Activated B cell treated with CpG ODN at 0.5 μM for 24 hours (primary cell): ENCODE measurements at regions not wholly inside any gene's neighbourhood (a gene's known extent, or its start where the extent isn't known, plus 50 kb on each side); places are given as distances from the start of the nearest gene placed in this dataset.

ENCODE experiments used
- ATAC-seq: fragments of 200-7000 bp; cut with Tn5 transposase; one replicate; pipeline ENCODE4 v1.10.0; 2021; ENCODE audit warnings: low read depth, mild to moderate bottlenecking, moderate library complexity
- CTCF ChIA-PET: fragments of 350-600 bp; sonication (Branson Sonifier 250); formaldehyde crosslinking; loops from one replicate; lab custom pipeline; 2021; ENCODE audit warnings: antibody characterized with exemption; lab: Charles Lee
- POLR2A ChIA-PET: fragments of 350-600 bp; sonication (Branson Sonifier 250); formaldehyde crosslinking; loops from one replicate; lab custom pipeline; 2021; ENCODE audit warnings: antibody characterized with exemption; lab: Charles Lee
- DNase-seq: peaks from one replicate; pipeline ENCODE4 v3.0.0; 2022
- H3K27ac Mint-ChIP-seq: one replicate; pipeline ENCODE4 v1.8.0; 2020; ENCODE audit warnings: mixed read lengths
- H3K27me3 Mint-ChIP-seq: one replicate; pipeline ENCODE4 v1.8.0; 2021; ENCODE audit warnings: mixed read lengths
- H3K36me3 Mint-ChIP-seq: one replicate; pipeline ENCODE4 v1.8.0; 2021; ENCODE audit warnings: low read depth, mixed read lengths
- H3K4me1 Mint-ChIP-seq: one replicate; pipeline ENCODE4 v1.8.0; 2021; ENCODE audit warnings: mixed read lengths
- H3K4me3 Mint-ChIP-seq: one replicate; pipeline ENCODE4 v1.8.0; 2020; ENCODE audit warnings: mild to moderate bottlenecking, mixed read lengths
- H3K9me3 Mint-ChIP-seq: one replicate; pipeline ENCODE4 v1.8.0; 2020; ENCODE audit warnings: mixed read lengths
- CTCF ChIP-seq: fragments of 200-600 bp; IDR thresholded peaks from one replicate; pipeline ENCODE4 v1.8.0; 2022; ENCODE audit warnings: antibody characterized with exemption, mild to moderate bottlenecking
- intact Hi-C: fragments of 100-400 bp; cut with micrococcal nuclease; formaldehyde crosslinking; loops from one replicate; pipeline ENCODE4 v1.15.1; 2024

GRCh38 chr2:20561637-20562454 lies 89.1 kb downstream of the HS1BP3 start:
- no peak overlapping the region for H3K4me3 Mint-ChIP-seq
- H3K27ac Mint-ChIP-seq: no peak overlapping the region
- ChIA-PET CTCF (no interaction called here), POLR2A (no interaction called here)
- no peaks in the 10 kb centered on the region for H3K4me1 Mint-ChIP-seq
- ATAC-seq (no peak), DNase-seq (no peak)
- no peak for TF ChIP-seq CTCF
- H3K36me3 Mint-ChIP-seq: no peaks in the 10 kb centered on the region
- H3K9me3 Mint-ChIP-seq: no peaks in the 10 kb centered on the region
- peaks cover 17% of the 10 kb centered on the region for H3K27me3 Mint-ChIP-seq
- intact Hi-C loops: no loop called here

GRCh38 chr2:20562540-20563225 lies 88.2 kb downstream of the HS1BP3 start:
- no peaks in the 10 kb centered on the region for H3K4me1 Mint-ChIP-seq
- no peak for TF ChIP-seq CTCF
- no peak overlapping the region for H3K4me3 Mint-ChIP-seq
- H3K27ac Mint-ChIP-seq: no peak overlapping the region
- no peak for ATAC-seq
- no peaks in the 10 kb centered on the region for H3K36me3 Mint-ChIP-seq
- no peaks in the 10 kb centered on the region for H3K9me3 Mint-ChIP-seq
- DNase-seq: no peak
- H3K27me3 Mint-ChIP-seq: peaks cover 17% of the 10 kb centered on the region
- ChIA-PET POLR2A (no interaction called here), CTCF (no interaction called here)
- intact Hi-C loops: no loop called here

- POLR2A ChIA-PET: no interaction called here
- DNase-seq (no peak), ATAC-seq (no peak)
- no peak overlapping the region for H3K4me3 Mint-ChIP-seq
- H3K27ac Mint-ChIP-seq: no peak overlapping the region
- no peaks in the 10 kb centered on the region for H3K9me3 Mint-ChIP-seq
- CTCF ChIA-PET: no interaction called here
- peaks cover 15% of the 10 kb centered on the region for H3K27me3 Mint-ChIP-seq
- H3K4me1 Mint-ChIP-seq: no peaks in the 10 kb centered on the region
- TF ChIP-seq CTCF: no peak
- no peaks in the 10 kb centered on the region for H3K36me3 Mint-ChIP-seq
- intact Hi-C loops: no loop called here
Measured at GRCh38 chr2:20563251-20563650, 87.6 kb downstream of the HS1BP3 start.

- Mint-ChIP-seq H3K27ac (no peak overlapping the region), H3K36me3 (no peaks in the 10 kb centered on the region), H3K4me1 (no peaks in the 10 kb centered on the region), H3K4me3 (no peak overlapping the region), H3K9me3 (no peaks in the 10 kb centered on the region), H3K27me3 (peaks cover 15% of the 10 kb centered on the region)
- no peak for TF ChIP-seq CTCF
- CTCF ChIA-PET: no interaction called here
- POLR2A ChIA-PET: no interaction called here
- DNase-seq (no peak), ATAC-seq (no peak)
- intact Hi-C loops: no loop called here
Measured at GRCh38 chr2:20563833-20564232, 87.1 kb downstream of the HS1BP3 start.

GRCh38 chr2:20565101-20565622 lies 85.7 kb downstream of the HS1BP3 start:
- Mint-ChIP-seq H3K4me3 (no peak overlapping the region), H3K27ac (no peak overlapping the region), H3K27me3 (peaks cover 12% of the 10 kb centered on the region), H3K36me3 (no peaks in the 10 kb centered on the region), H3K4me1 (no peaks in the 10 kb centered on the region), H3K9me3 (no peaks in the 10 kb centered on the region)
- no peak for DNase-seq
- ChIA-PET POLR2A (no interaction called here), CTCF (no interaction called here)
- TF ChIP-seq CTCF: no peak
- intact Hi-C loops: no loop called here
- ATAC-seq: no peak
